Keratinocyte (primary cell): ENCODE measurements at regions not wholly inside any gene's neighbourhood (a gene's known extent, or its start where the extent isn't known, plus 50 kb on each side); places are given as distances from the start of the nearest gene placed in this dataset.

Experiments
- DNase-seq: peaks from one replicate; pipeline ENCODE4 v3.0.0-alpha.2; 2011; ENCODE audit warnings: low read depth, missing footprints, low spot score
- FAIRE-seq: peaks from 2 replicates; lab custom pipeline; 2011; peaks lifted over from hg19 to GRCh38; lab: Jason Lieb, UNC
- H2AFZ ChIP-seq: 2 replicates; pipeline ENCODE4 v1.6.0; 2012; ENCODE audit warnings: low read length, control low read depth, inconsistent platforms; ENCODE audit not compliant: control insufficient read depth
- H3K27ac ChIP-seq: 2 replicates; pipeline ENCODE4 v1.5.1; 2011; ENCODE audit warnings: low read length; ENCODE audit not compliant: control insufficient read depth, insufficient read depth
- H3K27me3 ChIP-seq: 3 replicates; pipeline ENCODE4 v1.6.0; 2011; ENCODE audit warnings: low read length; ENCODE audit not compliant: control insufficient read depth, insufficient read depth; ENCODE audit errors: extremely low read depth
- H3K36me3 ChIP-seq, 2 experiments: 2 replicates in 1 of 2; 3 replicates in 1 of 2; pipeline ENCODE4 v1.5.1; 2011; ENCODE audit warnings: low read length in 2 of 2, mild to moderate bottlenecking in 1 of 2; ENCODE audit not compliant: control insufficient read depth in 2 of 2, insufficient read depth in 2 of 2; ENCODE audit errors: extremely low read depth in 1 of 2
- H3K4me1 ChIP-seq: 3 replicates; pipeline ENCODE4 v1.5.1; 2011; ENCODE audit warnings: low read length; ENCODE audit not compliant: control insufficient read depth, insufficient read depth; ENCODE audit errors: extremely low read depth
- H3K4me2 ChIP-seq: 3 replicates; pipeline ENCODE4 v1.6.0; 2011; ENCODE audit warnings: low read depth, low read length; ENCODE audit not compliant: control insufficient read depth, insufficient read depth; ENCODE audit errors: extremely low read depth
- H3K4me3 ChIP-seq, 3 experiments: fragments of 200-600 bp in 1 of 3; sonication (generic) in 1 of 3; 2 replicates in 2 of 3; 3 replicates in 1 of 3; pipeline ENCODE4 v1.5.1; 2011 to 2016; ENCODE audit warnings: low read length in 3 of 3, mild to moderate bottlenecking in 3 of 3, control low read depth in 2 of 3, inconsistent platforms in 1 of 3, low read depth in 1 of 3, mixed read lengths in 1 of 3, mixed run types in 1 of 3, moderate library complexity in 1 of 3; ENCODE audit not compliant: control insufficient read depth in 2 of 3, insufficient read depth in 2 of 3; ENCODE audit errors: extremely low read depth in 1 of 3
- H3K79me2 ChIP-seq: 2 replicates; pipeline ENCODE4 v1.6.0; 2012; ENCODE audit warnings: low read length; ENCODE audit not compliant: control insufficient read depth, insufficient read depth
- H3K9ac ChIP-seq: 3 replicates; pipeline ENCODE4 v1.6.0; 2011; ENCODE audit warnings: low read length; ENCODE audit not compliant: control insufficient read depth, insufficient read depth; ENCODE audit errors: extremely low read depth
- H3K9me1 ChIP-seq: 3 replicates; pipeline ENCODE4 v1.6.0; 2011; ENCODE audit warnings: low read length; ENCODE audit not compliant: control insufficient read depth, insufficient read depth; ENCODE audit errors: extremely low read depth
- H3K9me3 ChIP-seq: 2 replicates; pipeline ENCODE4 v1.5.1; 2012; ENCODE audit warnings: low read depth, low read length; ENCODE audit not compliant: control insufficient read depth
- H4K20me1 ChIP-seq: 3 replicates; pipeline ENCODE4 v1.6.0; 2011; ENCODE audit warnings: low read length; ENCODE audit not compliant: control insufficient read depth, insufficient read depth; ENCODE audit errors: extremely low read depth
- EZH2 ChIP-seq: IDR thresholded peaks from one replicate; pipeline ENCODE4 v1.6.1; 2012; ENCODE audit warnings: inconsistent platforms, mild to moderate bottlenecking, low read length, moderate library complexity
- dilution Hi-C: fragments of 300-500 bp; cut with MboI; formaldehyde crosslinking; loops from one replicate; pipeline ENCODE4 v1.7.0; 2020; ENCODE audit warnings: low sequenced_read_pairs; ENCODE audit not compliant: extremely low pct_ligation_motif_present
- TF ChIP-seq, protein P1 (sequence below), 3 experiments: IDR thresholded peaks in 1 of 3; conservative IDR thresholded peaks in 1 of 3; optimal IDR thresholded peaks in 1 of 3; 2 replicates in 2 of 3; 3 replicates in 1 of 3; pipeline versions ENCODE3 to v1.5.1; 2011; ENCODE audit warnings: low read length in 3 of 3, mild to moderate bottlenecking in 3 of 3, moderate library complexity in 2 of 3, control low read depth in 1 of 3, inconsistent platforms in 1 of 3; ENCODE audit not compliant: insufficient read depth in 2 of 3; ENCODE audit errors: extremely low read depth in 1 of 3

DNA sequence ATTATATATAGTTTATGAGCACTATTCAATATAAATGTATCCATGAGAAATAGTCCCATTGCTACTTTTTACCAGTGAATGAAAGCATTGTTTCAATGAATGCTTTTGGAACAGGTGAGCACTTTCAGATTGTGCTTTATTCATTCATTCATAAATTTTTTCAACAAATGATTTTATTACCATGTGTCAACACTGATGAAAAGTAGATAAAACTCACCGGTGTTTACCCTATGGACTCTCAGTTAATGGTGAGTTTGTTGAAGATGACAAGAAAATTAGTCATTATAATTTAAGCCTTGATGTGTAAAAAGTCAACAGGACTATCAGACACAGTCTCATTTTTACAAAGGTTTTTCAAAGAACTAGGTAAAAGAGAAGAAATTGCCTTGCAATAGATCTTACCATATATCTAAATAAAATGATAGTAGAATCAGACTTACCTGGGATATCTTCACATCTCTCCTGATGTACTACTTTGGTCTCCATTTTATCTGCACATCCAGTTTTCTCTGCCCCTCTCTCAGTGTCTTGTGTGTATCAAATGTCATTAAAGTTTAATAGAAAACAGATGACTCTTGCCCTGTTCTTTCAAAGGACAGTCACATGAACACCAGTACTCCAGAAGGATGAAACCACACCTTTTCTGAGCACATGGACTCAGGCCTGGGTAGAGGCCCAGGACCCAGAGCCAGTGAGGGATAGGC is 325.3 kb upstream of the RND3 start:
- H3K4me2 ChIP-seq: no peak overlapping the region
- H3K9me3 ChIP-seq: no peaks in the 10 kb centered on the region
- H3K27ac ChIP-seq: no peak overlapping the region
- H3K4me3 ChIP-seq: no peak overlapping the region
- TF ChIP-seq, protein P1, sequence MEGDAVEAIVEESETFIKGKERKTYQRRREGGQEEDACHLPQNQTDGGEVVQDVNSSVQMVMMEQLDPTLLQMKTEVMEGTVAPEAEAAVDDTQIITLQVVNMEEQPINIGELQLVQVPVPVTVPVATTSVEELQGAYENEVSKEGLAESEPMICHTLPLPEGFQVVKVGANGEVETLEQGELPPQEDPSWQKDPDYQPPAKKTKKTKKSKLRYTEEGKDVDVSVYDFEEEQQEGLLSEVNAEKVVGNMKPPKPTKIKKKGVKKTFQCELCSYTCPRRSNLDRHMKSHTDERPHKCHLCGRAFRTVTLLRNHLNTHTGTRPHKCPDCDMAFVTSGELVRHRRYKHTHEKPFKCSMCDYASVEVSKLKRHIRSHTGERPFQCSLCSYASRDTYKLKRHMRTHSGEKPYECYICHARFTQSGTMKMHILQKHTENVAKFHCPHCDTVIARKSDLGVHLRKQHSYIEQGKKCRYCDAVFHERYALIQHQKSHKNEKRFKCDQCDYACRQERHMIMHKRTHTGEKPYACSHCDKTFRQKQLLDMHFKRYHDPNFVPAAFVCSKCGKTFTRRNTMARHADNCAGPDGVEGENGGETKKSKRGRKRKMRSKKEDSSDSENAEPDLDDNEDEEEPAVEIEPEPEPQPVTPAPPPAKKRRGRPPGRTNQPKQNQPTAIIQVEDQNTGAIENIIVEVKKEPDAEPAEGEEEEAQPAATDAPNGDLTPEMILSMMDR (optimal IDR thresholded peaks at IDR 0.05 in 1 of 3, IDR thresholded peaks at IDR 0.05 in 1 of 3, conservative IDR thresholded peaks at IDR 0.05 in 1 of 3; ENCODE audit: extremely low read depth in 1 of 3, insufficient read depth in 2 of 3, low read length in 3 of 3): no peak
- TF ChIP-seq EZH2: no peak
- no peaks in the 10 kb centered on the region for H3K36me3 ChIP-seq
- H3K27me3 ChIP-seq: no peaks in the 10 kb centered on the region
- no peaks in the 10 kb centered on the region for H3K9me1 ChIP-seq
- no peaks in the 10 kb centered on the region for H4K20me1 ChIP-seq
- H3K79me2 ChIP-seq: no peaks in the 10 kb centered on the region
- H3K9ac ChIP-seq: no peak overlapping the region
- no peak for DNase-seq
- H3K4me1 ChIP-seq: peaks cover 4% of the 10 kb centered on the region
- H2AFZ ChIP-seq: no peak overlapping the region
- FAIRE-seq: no peak
- dilution Hi-C loops: no loop called here

DNA sequence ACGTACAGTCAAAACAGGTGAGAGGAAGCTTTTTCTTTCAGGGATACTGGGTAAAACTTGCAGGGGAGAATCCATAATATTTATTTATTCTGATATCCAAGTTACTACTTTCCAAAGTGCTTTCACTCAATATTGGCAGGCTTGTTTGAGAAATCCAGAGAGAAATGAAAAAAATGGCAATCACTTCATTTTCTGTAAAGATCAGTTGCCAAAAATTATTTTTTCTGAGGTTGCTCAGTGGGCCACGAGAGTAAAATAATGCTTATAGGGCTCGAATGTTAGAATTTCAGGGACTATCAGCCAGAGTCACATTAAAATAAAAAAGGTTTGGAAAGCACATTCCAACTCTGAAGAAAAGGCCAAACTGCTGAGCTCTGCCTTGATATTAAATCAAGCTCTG is 324.6 kb upstream of the RND3 start:
- Histone ChIP-seq H2AFZ (no peak overlapping the region), H4K20me1 (no peaks in the 10 kb centered on the region), H3K9me1 (no peaks in the 10 kb centered on the region), H3K4me1 (peaks cover 4% of the 10 kb centered on the region), H3K36me3 (no peaks in the 10 kb centered on the region), H3K27me3 (no peaks in the 10 kb centered on the region), H3K4me3 (no peak overlapping the region), H3K4me2 (no peak overlapping the region), H3K9ac (no peak overlapping the region), H3K27ac (no peak overlapping the region), H3K79me2 (no peaks in the 10 kb centered on the region), H3K9me3 (no peaks in the 10 kb centered on the region)
- dilution Hi-C loops: no loop called here
- DNase-seq: no peak
- FAIRE-seq: no peak
- TF ChIP-seq, protein P1 (optimal IDR thresholded peaks at IDR 0.05 in 1 of 3, IDR thresholded peaks at IDR 0.05 in 1 of 3, conservative IDR thresholded peaks at IDR 0.05 in 1 of 3; ENCODE audit: extremely low read depth in 1 of 3, insufficient read depth in 2 of 3, low read length in 3 of 3): no peak
- TF ChIP-seq EZH2: no peak
